A549 (cell line): ENCODE measurements at regions not wholly inside any gene's neighbourhood (a gene's known extent, or its start where the extent isn't known, plus 50 kb on each side); places are given as distances from the start of the nearest gene placed in this dataset.

Source experiments
- ATAC-seq, 2 experiments: fragments of 200-7000 bp in 1 of 2; fragments of >200 bp in 1 of 2; cut with Nextera tagmentation in 1 of 2; cut with Tn5 transposase in 1 of 2; 3 replicates each; pipeline versions ENCODE4 v1.8.0 to v1.9.1; 2018 to 2020; ENCODE audit warnings: mild to moderate bottlenecking in 1 of 2, moderate library complexity in 1 of 2
- CTCF ChIA-PET: fragments of 300-600 bp; sonication (Branson Sonifier 250); formaldehyde crosslinking; extraction: SDS; loops from one replicate; lab custom pipeline; 2021; ENCODE audit warnings: antibody characterized with exemption, inconsistent platforms; lab: Yijun Ruan, JAX
- POLR2A ChIA-PET: fragments of 350-600 bp; formaldehyde crosslinking; extraction: SDS; loops from one replicate; lab custom pipeline; 2021; ENCODE audit warnings: antibody characterized with exemption, inconsistent platforms; lab: Yijun Ruan, JAX
- DNase-seq, 2 experiments: peaks; one replicate each; pipeline versions ENCODE4 v3.0.0 to v3.0.0-alpha.2; 2011 to 2016; ENCODE audit warnings: low read depth in 1 of 2, low spot score in 1 of 2
- FAIRE-seq: peaks from 2 replicates; lab custom pipeline; 2011; peaks lifted over from hg19 to GRCh38; lab: Jason Lieb, UNC
- H3K27ac ChIP-seq, 2 experiments: fragments of >200 bp; sonication (Bioruptor Twin); formaldehyde crosslinking; 3 replicates each; pipeline ENCODE4 v1.5.1; 2016 to 2017
- H3K4me1 ChIP-seq: fragments of >200 bp; sonication (Bioruptor Twin); formaldehyde crosslinking; 3 replicates; pipeline ENCODE4 v1.6.1; 2016
- H3K4me2 ChIP-seq: fragments of >200 bp; sonication (Bioruptor Twin); formaldehyde crosslinking; 3 replicates; pipeline ENCODE4 v1.6.1; 2016
- H3K4me3 ChIP-seq: fragments of >200 bp; sonication (Bioruptor Twin); formaldehyde crosslinking; 3 replicates; pipeline ENCODE4 v1.5.1; 2016
- H3K9me3 ChIP-seq: fragments of >200 bp; sonication (Bioruptor Twin); formaldehyde crosslinking; 3 replicates; pipeline ENCODE4 v1.6.1; 2016
- BCL3 ChIP-seq: fragments of >200 bp; sonication (Bioruptor Twin); formaldehyde crosslinking; IDR thresholded peaks from 3 replicates; pipeline ENCODE4 v1.6.1; 2016
- CHD2 ChIP-seq: fragments of 150-350 bp; IDR thresholded peaks from 2 replicates; pipeline ENCODE4 v1.6.1; 2014; ENCODE audit warnings: low read length; ENCODE audit not compliant: partially characterized antibody
- CHD4 ChIP-seq: fragments of 200-600 bp; sonication (generic); IDR thresholded peaks from 2 replicates; pipeline ENCODE4 v1.6.1; 2016; ENCODE audit warnings: antibody characterized with exemption, mild to moderate bottlenecking, borderline replicate concordance
- EHMT2 ChIP-seq: fragments of 200-600 bp; sonication (generic); IDR thresholded peaks from 2 replicates; pipeline ENCODE4 v1.6.1; 2016; ENCODE audit warnings: antibody characterized with exemption, low read depth, mild to moderate bottlenecking, moderate library complexity
- EP300 ChIP-seq, 2 experiments: fragments of >200 bp; sonication (Bioruptor Twin); formaldehyde crosslinking; IDR thresholded peaks; 2 replicates in 1 of 2; 3 replicates in 1 of 2; pipeline ENCODE4 v1.6.1; 2016 to 2017
- GATA3 ChIP-seq: IDR thresholded peaks from 2 replicates; pipeline ENCODE4 v1.6.1; 2012; ENCODE audit warnings: borderline replicate concordance
- HMGXB4 ChIP-seq: fragments of 250-450 bp; sonication (Bioruptor Pico); IDR thresholded peaks from 2 replicates; pipeline ENCODE4 v1.5.0; 2021; ENCODE audit warnings: mild to moderate bottlenecking, moderate library complexity, borderline replicate concordance
- HOXB5 ChIP-seq: fragments of 250-450 bp; sonication (Bioruptor Pico); IDR thresholded peaks from 2 replicates; pipeline ENCODE4 v1.5.0; 2020; ENCODE audit warnings: mild to moderate bottlenecking, moderate library complexity
- JUNB ChIP-seq: fragments of >200 bp; sonication (Bioruptor Twin); formaldehyde crosslinking; IDR thresholded peaks from 2 replicates; pipeline ENCODE4 v1.6.1; 2016
- MAFK ChIP-seq: fragments of 450-650 bp; IDR thresholded peaks from 2 replicates; pipeline ENCODE4 v1.6.1; 2014; ENCODE audit not compliant: partially characterized antibody
- MAZ ChIP-seq: fragments of 150-350 bp; IDR thresholded peaks from 2 replicates; pipeline ENCODE4 v1.6.1; 2014; ENCODE audit warnings: antibody characterized with exemption, low read depth, low read length, borderline replicate concordance
- MYC ChIP-seq: IDR thresholded peaks from 2 replicates; pipeline ENCODE4 v1.6.1; 2012; ENCODE audit warnings: mild to moderate bottlenecking, inconsistent platforms, low read length, improper control_type of control experiment, borderline replicate concordance
- PBX3 ChIP-seq: IDR thresholded peaks from 2 replicates; pipeline ENCODE4 v1.6.1; 2012
- POLR2AphosphoS2 ChIP-seq: conservative IDR thresholded peaks from 2 replicates; pipeline ENCODE4 v1.6.1; 2012; ENCODE audit warnings: low read length, improper control_type of control experiment, inconsistent platforms
- RAD21 ChIP-seq, 2 experiments: fragments of >200 bp in 1 of 2; sonication (Bioruptor Twin) in 1 of 2; formaldehyde crosslinking in 1 of 2; IDR thresholded peaks in 1 of 2; conservative IDR thresholded peaks in 1 of 2; 2 replicates in 1 of 2; 3 replicates in 1 of 2; pipeline ENCODE4 v1.6.1; 2012 to 2018; ENCODE audit warnings: inconsistent platforms in 1 of 2
- SMC3 ChIP-seq: fragments of >200 bp; sonication (Bioruptor Twin); formaldehyde crosslinking; IDR thresholded peaks from 3 replicates; pipeline ENCODE4 v1.6.1; 2018; ENCODE audit warnings: inconsistent platforms
- ZC3H11A ChIP-seq: fragments of 450-650 bp; IDR thresholded peaks from 2 replicates; pipeline ENCODE4 v1.6.1; 2014; ENCODE audit warnings: antibody characterized with exemption, mild to moderate bottlenecking
- ZSCAN20 ChIP-seq: fragments of 250-450 bp; sonication (Bioruptor Pico); IDR thresholded peaks from 2 replicates; pipeline ENCODE4 v1.8.0; 2022; ENCODE audit warnings: mild to moderate bottlenecking, moderate library complexity
- WGBS: methylation state at CpG from one replicate; pipeline ENCODE4 v1.1.6; 2017; ENCODE audit errors: missing lambda C conversion rate; 5-methylcytosine and 5-hydroxymethylcytosine counted together
- TF ChIP-seq, protein P1 (sequence below): fragments of 150-350 bp; IDR thresholded peaks from 2 replicates; pipeline ENCODE4 v1.6.1; 2014; ENCODE audit warnings: low read depth, mild to moderate bottlenecking, low read length

- no peak overlapping the region for H3K4me3 ChIP-seq
- no peak for ATAC-seq
- peaks cover 29% of the 10 kb centered on the region for H3K4me1 ChIP-seq
- H3K4me2 ChIP-seq = no peak overlapping the region; the same call in 2 of the 3 replicates
- DNase-seq = no peak
- no peak for FAIRE-seq
- H3K9me3 ChIP-seq = no peaks in the 10 kb centered on the region
- CTCF ChIA-PET = interaction anchor here (1.2 to 2.6 kb wide), 4 partner anchors 17 to 326 kb away, joined by 3 to 14 read pairs (median 3); no protein-coding TSS in a partner anchor
- 92% methylated on average over 1 of the region's 1 CpG for WGBS
- TF ChIP-seq MAZ = no peak
- no peak for TF ChIP-seq SMC3
- no peak for TF ChIP-seq HOXB5
- no peak for TF ChIP-seq ZSCAN20 (CRISPR knock-in tag)
- TF ChIP-seq MYC = no peak
- TF ChIP-seq, protein P1, sequence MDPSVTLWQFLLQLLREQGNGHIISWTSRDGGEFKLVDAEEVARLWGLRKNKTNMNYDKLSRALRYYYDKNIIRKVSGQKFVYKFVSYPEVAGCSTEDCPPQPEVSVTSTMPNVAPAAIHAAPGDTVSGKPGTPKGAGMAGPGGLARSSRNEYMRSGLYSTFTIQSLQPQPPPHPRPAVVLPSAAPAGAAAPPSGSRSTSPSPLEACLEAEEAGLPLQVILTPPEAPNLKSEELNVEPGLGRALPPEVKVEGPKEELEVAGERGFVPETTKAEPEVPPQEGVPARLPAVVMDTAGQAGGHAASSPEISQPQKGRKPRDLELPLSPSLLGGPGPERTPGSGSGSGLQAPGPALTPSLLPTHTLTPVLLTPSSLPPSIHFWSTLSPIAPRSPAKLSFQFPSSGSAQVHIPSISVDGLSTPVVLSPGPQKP = no peak
- TF ChIP-seq HMGXB4 (CRISPR knock-in tag) = no peak
- TF ChIP-seq GATA3 = no peak
- POLR2A ChIA-PET = no interaction called here
- H3K27ac ChIP-seq = peak overlapping the region; percentile 84 to 85
These were observed 326.6 kb upstream of the JAG1 start for GRCh38 chr20:11000416-11000815.

- Histone ChIP-seq H3K4me1 (peaks cover 29% of the 10 kb centered on the region), H3K4me3 (no peak overlapping the region)
- CTCF ChIA-PET = interaction anchor here (0.6 to 2.6 kb wide), 8 partner anchors 62 to 521 kb away, joined by 3 to 14 read pairs (median 3); partner anchors contain the start of gene JAG1
These were observed 327.5 kb upstream of the JAG1 start for GRCh38 chr20:11001302-11001701.

More at GRCh38 chr20:11001302-11001701, 327.5 kb upstream of the JAG1 start:
- H3K9me3 ChIP-seq = peaks cover 3% of the 10 kb centered on the region; the same call in 2 of the 3 replicates
- 49% methylated on average over 4 of the region's 4 CpGs for WGBS
- H3K4me2 ChIP-seq = peak overlapping the region; percentile 65
- peak overlapping the region; percentile 84 to 85 for H3K27ac ChIP-seq
- POLR2A ChIA-PET = interaction anchor here (0.7 to 1.7 kb wide), 4 partner anchors 77 to 330 kb away, joined by 3 to 10 read pairs (median 5); partner anchors contain the start of gene JAG1
- DNase-seq (no peak), FAIRE-seq (no peak), ATAC-seq (no peak)
- TF ChIP-seq JUNB = no peak
- no peak for TF ChIP-seq EHMT2
- no peak for TF ChIP-seq BCL3
- no peak for TF ChIP-seq EP300 (IDR thresholded peaks at IDR 0.05)
- TF ChIP-seq CHD4 = no peak
- no peak for TF ChIP-seq POLR2AphosphoS2
- no peak for TF ChIP-seq PBX3
- TF ChIP-seq MAFK = no peak
- TF ChIP-seq ZC3H11A = no peak
- no peak for TF ChIP-seq ZSCAN20 (CRISPR knock-in tag)
- TF ChIP-seq RAD21 (conservative IDR thresholded peaks at IDR 0.05 in 1 of 2, IDR thresholded peaks at IDR 0.05 in 1 of 2) = no peak
- TF ChIP-seq CHD2 = no peak
